Panc1 (cell line): ENCODE measurements at regions not wholly inside any gene's neighbourhood (a gene's known extent, or its start where the extent isn't known, plus 50 kb on each side); places are given as distances from the start of the nearest gene placed in this dataset.

Experiments
- ATAC-seq: fragments of 200-7000 bp; cut with Tn5 transposase; 2 replicates; pipeline ENCODE4 v1.9.1; 2020; ENCODE audit warnings: mild to moderate bottlenecking, moderate library complexity
- BruUV-seq: library from RNA; stranded (reverse); fragments of 400-500 nt; replicated peaks from 2 replicates; lab custom pipeline; 2021; lab: Mats Ljungman, UMichigan
- CTCF ChIA-PET: fragments of 300-600 bp; sonication (Branson Sonifier 250); formaldehyde crosslinking; loops from one replicate; lab custom pipeline; 2022; ENCODE audit warnings: antibody characterized with exemption; lab: Charles Lee
- POLR2A ChIA-PET: fragments of 300-600 bp; sonication (Branson Sonifier 250); formaldehyde crosslinking; loops from one replicate; lab custom pipeline; 2022; ENCODE audit warnings: antibody characterized with exemption; lab: Charles Lee
- DNase-seq: peaks from one replicate; pipeline ENCODE4 v3.0.0-alpha.2; 2010; ENCODE audit warnings: low read depth, low spot score
- H3K27ac ChIP-seq: 2 replicates; pipeline ENCODE4 v1.5.1; 2011; ENCODE audit warnings: mild to moderate bottlenecking, low read length, inconsistent platforms
- H3K27me3 ChIP-seq: fragments of 200-500 bp; sonication (Bioruptor generic); 2 replicates; pipeline ENCODE4 v1.6.0; 2014; ENCODE audit warnings: low read length, inconsistent platforms; ENCODE audit not compliant: control insufficient read depth, insufficient read depth
- H3K36me3 ChIP-seq: fragments of 200-500 bp; sonication (Bioruptor generic); 2 replicates; pipeline ENCODE4 v1.5.1; 2014; ENCODE audit warnings: inconsistent platforms, mild to moderate bottlenecking, low read length, moderate library complexity; ENCODE audit not compliant: control insufficient read depth, insufficient read depth
- H3K4me1 ChIP-seq: 2 replicates; pipeline ENCODE4 v1.5.1; 2011; ENCODE audit warnings: inconsistent platforms, mild to moderate bottlenecking, low read length, moderate library complexity; ENCODE audit not compliant: control insufficient read depth, insufficient read depth
- H3K4me3 ChIP-seq, 2 experiments: 2 replicates each; pipeline ENCODE4 v1.5.1; 2011 to 2012; ENCODE audit warnings: low read depth in 2 of 2, low read length in 2 of 2, mild to moderate bottlenecking in 2 of 2, inconsistent platforms in 1 of 2, moderate library complexity in 1 of 2
- H3K9me3 ChIP-seq: fragments of 200-500 bp; sonication (Bioruptor generic); 2 replicates; pipeline ENCODE4 v1.5.1; 2014; ENCODE audit warnings: low read depth, mild to moderate bottlenecking, inconsistent platforms, low read length, moderate library complexity; ENCODE audit not compliant: control insufficient read depth, insufficient read depth
- POLR2AphosphoS5 ChIP-seq: IDR thresholded peaks from 2 replicates; pipeline ENCODE4 v1.6.1; 2012; ENCODE audit warnings: mild to moderate bottlenecking, low read depth, low read length, moderate library complexity
- SIN3A ChIP-seq: IDR thresholded peaks from 2 replicates; pipeline ENCODE4 v1.6.1; 2012; ENCODE audit warnings: low read depth, mild to moderate bottlenecking, low read length, moderate library complexity, borderline replicate concordance; ENCODE audit not compliant: insufficient read depth
- TCF7L2 ChIP-seq: IDR thresholded peaks from 2 replicates; pipeline ENCODE4 v1.6.1; 2011; ENCODE audit warnings: mild to moderate bottlenecking, low read depth, low read length, inconsistent platforms
- in situ Hi-C: cut with HindIII; loops from 2 replicates; pipeline ENCODE4 v1.10.0; 2016; ENCODE audit warnings: low sequenced_read_pairs, low pct_unique_long_range_greater_than_20kb
- intact Hi-C: fragments of 100-400 bp; cut with micrococcal nuclease; formaldehyde crosslinking; loops from one replicate; pipeline ENCODE4 v1.10.0; 2022; ENCODE audit not compliant: unreplicated experiment
- TF ChIP-seq, protein P1 (sequence below), 2 experiments: IDR thresholded peaks; 2 replicates each; pipeline ENCODE4 v1.6.1; 2011 to 2012; ENCODE audit warnings: low read depth in 2 of 2, control low read depth in 1 of 2, low read length in 1 of 2, mild to moderate bottlenecking in 1 of 2, moderate library complexity in 1 of 2; ENCODE audit not compliant: insufficient read depth in 1 of 2
- TF ChIP-seq, protein P2 (sequence below): fragments of 450-650 bp; IDR thresholded peaks from 2 replicates; pipeline ENCODE4 v1.5.1; 2017; ENCODE audit warnings: mild to moderate bottlenecking

DNA sequence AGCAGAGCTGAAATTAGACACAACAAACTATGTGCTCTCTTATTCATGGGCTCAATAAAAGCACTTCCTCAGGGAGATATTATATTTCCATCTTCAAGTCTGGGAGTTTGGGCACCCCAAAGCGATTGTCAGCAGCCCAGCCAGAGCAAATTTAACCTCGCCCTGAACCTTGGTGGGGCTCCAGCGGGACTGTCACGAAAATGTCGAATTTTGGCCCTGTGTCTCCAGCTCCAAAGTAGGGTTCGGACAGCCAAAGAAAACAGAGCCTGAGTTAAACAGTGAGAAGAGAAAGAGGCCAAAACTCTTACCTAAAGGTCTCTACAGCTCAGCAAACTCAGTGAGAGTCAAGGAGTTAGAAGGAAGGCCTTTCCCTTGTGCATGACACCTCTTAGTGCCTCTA lies 432.9 kb downstream of the SPATA31D1 start:
- DNase-seq (no peak), ATAC-seq (no peak)
- Histone ChIP-seq H3K4me1 (no peaks in the 10 kb centered on the region), H3K36me3 (no peaks in the 10 kb centered on the region), H3K4me3 (no peak overlapping the region), H3K9me3 (no peaks in the 10 kb centered on the region), H3K27ac (no peak overlapping the region), H3K27me3 (no peaks in the 10 kb centered on the region)
- CTCF ChIA-PET, result no interaction called here
- POLR2A ChIA-PET, result no interaction called here
- intact Hi-C loops (no loop called here), in situ Hi-C loops (no loop called here)
- no TSS peak for BruUV-seq
- no peak for TF ChIP-seq SIN3A
- TF ChIP-seq, protein P1, sequence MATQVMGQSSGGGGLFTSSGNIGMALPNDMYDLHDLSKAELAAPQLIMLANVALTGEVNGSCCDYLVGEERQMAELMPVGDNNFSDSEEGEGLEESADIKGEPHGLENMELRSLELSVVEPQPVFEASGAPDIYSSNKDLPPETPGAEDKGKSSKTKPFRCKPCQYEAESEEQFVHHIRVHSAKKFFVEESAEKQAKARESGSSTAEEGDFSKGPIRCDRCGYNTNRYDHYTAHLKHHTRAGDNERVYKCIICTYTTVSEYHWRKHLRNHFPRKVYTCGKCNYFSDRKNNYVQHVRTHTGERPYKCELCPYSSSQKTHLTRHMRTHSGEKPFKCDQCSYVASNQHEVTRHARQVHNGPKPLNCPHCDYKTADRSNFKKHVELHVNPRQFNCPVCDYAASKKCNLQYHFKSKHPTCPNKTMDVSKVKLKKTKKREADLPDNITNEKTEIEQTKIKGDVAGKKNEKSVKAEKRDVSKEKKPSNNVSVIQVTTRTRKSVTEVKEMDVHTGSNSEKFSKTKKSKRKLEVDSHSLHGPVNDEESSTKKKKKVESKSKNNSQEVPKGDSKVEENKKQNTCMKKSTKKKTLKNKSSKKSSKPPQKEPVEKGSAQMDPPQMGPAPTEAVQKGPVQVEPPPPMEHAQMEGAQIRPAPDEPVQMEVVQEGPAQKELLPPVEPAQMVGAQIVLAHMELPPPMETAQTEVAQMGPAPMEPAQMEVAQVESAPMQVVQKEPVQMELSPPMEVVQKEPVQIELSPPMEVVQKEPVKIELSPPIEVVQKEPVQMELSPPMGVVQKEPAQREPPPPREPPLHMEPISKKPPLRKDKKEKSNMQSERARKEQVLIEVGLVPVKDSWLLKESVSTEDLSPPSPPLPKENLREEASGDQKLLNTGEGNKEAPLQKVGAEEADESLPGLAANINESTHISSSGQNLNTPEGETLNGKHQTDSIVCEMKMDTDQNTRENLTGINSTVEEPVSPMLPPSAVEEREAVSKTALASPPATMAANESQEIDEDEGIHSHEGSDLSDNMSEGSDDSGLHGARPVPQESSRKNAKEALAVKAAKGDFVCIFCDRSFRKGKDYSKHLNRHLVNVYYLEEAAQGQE (IDR thresholded peaks at IDR 0.05; ENCODE audit: insufficient read depth in 1 of 2, low read depth in 2 of 2, low read length in 1 of 2), result no peak

DNA sequence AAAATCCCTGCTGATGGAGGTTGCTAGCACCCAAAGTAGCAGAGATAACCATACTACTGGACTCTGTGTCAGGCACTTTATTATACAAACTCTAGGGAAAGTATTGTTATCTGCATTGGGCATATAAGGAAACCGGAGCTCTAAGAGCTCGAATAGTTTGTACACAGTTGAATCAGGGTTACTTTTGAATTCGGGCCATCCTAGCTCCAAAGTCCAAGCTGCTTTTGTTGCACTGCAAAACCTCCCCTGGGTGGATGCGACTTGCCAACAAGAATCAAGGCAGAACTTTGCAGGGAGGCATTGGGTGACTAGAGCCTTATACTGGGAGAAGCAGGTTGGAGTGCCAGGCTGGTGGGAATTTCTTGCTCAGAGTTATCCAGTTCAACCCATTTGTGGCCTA lies 435.1 kb downstream of the SPATA31D1 start:
- CTCF ChIA-PET, result no interaction called here
- Histone ChIP-seq H3K36me3 (no peaks in the 10 kb centered on the region), H3K4me1 (no peaks in the 10 kb centered on the region), H3K9me3 (no peaks in the 10 kb centered on the region), H3K27me3 (no peaks in the 10 kb centered on the region), H3K4me3 (no peak overlapping the region), H3K27ac (no peak overlapping the region)
- TF ChIP-seq, protein P2, sequence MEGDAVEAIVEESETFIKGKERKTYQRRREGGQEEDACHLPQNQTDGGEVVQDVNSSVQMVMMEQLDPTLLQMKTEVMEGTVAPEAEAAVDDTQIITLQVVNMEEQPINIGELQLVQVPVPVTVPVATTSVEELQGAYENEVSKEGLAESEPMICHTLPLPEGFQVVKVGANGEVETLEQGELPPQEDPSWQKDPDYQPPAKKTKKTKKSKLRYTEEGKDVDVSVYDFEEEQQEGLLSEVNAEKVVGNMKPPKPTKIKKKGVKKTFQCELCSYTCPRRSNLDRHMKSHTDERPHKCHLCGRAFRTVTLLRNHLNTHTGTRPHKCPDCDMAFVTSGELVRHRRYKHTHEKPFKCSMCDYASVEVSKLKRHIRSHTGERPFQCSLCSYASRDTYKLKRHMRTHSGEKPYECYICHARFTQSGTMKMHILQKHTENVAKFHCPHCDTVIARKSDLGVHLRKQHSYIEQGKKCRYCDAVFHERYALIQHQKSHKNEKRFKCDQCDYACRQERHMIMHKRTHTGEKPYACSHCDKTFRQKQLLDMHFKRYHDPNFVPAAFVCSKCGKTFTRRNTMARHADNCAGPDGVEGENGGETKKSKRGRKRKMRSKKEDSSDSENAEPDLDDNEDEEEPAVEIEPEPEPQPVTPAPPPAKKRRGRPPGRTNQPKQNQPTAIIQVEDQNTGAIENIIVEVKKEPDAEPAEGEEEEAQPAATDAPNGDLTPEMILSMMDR, result no peak
- no peak for TF ChIP-seq POLR2AphosphoS5
- TF ChIP-seq, protein P1 (IDR thresholded peaks at IDR 0.05; ENCODE audit: insufficient read depth in 1 of 2, low read depth in 2 of 2, low read length in 1 of 2), result no peak
- no peak for TF ChIP-seq TCF7L2
- TF ChIP-seq SIN3A, result no peak
- no TSS peak for BruUV-seq
- DNase-seq (no peak), ATAC-seq (no peak)
- POLR2A ChIA-PET, result no interaction called here
- in situ Hi-C loops, result no loop called here
- intact Hi-C loops, result no loop called here
